ENCODE measurements at regions not wholly inside any gene's neighbourhood (a gene's known extent, or its start where the extent isn't known, plus 50 kb on each side); places are given as distances from the start of the nearest gene placed in this dataset.

DNA sequence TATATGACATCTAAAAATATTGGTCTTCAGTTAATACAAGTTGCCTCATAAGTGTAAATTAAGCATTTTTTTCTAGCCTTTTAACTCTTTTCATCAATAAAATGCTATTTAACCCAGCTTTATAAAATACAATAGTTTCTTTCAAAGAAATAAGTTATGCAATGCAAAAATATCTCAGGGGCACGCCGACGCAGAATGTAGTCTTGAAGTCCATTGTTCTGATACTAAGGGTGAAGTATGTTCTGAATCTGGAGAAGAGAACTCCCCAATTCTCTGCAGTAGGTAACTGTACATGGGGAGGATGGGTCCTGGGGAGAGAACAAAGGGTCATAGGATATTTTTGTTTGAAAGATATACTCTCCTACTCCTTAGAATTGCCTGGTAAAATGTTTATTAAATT lies 256.6 kb upstream of the NDST4 start:
- no peaks in the 10 kb centered on the region for H3K36me3 ChIP-seq (ENCODE audit: control insufficient read depth, insufficient read depth, low read length)
- H3K27me3 ChIP-seq (ENCODE audit: control insufficient read depth, insufficient read depth, low read length): no peaks in the 10 kb centered on the region
- no TSS peak for BruUV-seq (replicated peaks)
- no peaks in the 10 kb centered on the region for H3K9me3 ChIP-seq (ENCODE audit: control insufficient read depth, insufficient read depth, low read depth, low read length)
- H3K4me3 ChIP-seq (ENCODE audit: low read depth in 2 of 2, low read length in 2 of 2): no peak overlapping the region
- H3K27ac ChIP-seq (ENCODE audit: low read length): no peak overlapping the region
- TF ChIP-seq TCF7L2 (IDR thresholded peaks at IDR 0.05; ENCODE audit: low read depth, low read length): no peak
- no peak for TF ChIP-seq REST (IDR thresholded peaks at IDR 0.05; ENCODE audit: insufficient read depth in 1 of 2, low read depth in 2 of 2, low read length in 1 of 2)
- TF ChIP-seq POLR2AphosphoS5 (IDR thresholded peaks at IDR 0.05; ENCODE audit: low read depth, low read length): no peak
- no peak for TF ChIP-seq SIN3A (IDR thresholded peaks at IDR 0.05; ENCODE audit: borderline replicate concordance, insufficient read depth, low read depth, low read length)
- TF ChIP-seq, protein P1, sequence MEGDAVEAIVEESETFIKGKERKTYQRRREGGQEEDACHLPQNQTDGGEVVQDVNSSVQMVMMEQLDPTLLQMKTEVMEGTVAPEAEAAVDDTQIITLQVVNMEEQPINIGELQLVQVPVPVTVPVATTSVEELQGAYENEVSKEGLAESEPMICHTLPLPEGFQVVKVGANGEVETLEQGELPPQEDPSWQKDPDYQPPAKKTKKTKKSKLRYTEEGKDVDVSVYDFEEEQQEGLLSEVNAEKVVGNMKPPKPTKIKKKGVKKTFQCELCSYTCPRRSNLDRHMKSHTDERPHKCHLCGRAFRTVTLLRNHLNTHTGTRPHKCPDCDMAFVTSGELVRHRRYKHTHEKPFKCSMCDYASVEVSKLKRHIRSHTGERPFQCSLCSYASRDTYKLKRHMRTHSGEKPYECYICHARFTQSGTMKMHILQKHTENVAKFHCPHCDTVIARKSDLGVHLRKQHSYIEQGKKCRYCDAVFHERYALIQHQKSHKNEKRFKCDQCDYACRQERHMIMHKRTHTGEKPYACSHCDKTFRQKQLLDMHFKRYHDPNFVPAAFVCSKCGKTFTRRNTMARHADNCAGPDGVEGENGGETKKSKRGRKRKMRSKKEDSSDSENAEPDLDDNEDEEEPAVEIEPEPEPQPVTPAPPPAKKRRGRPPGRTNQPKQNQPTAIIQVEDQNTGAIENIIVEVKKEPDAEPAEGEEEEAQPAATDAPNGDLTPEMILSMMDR (IDR thresholded peaks at IDR 0.05): no peak
- POLR2A ChIA-PET: no interaction called here
- intact Hi-C loops (cut with micrococcal nuclease; ENCODE audit: unreplicated experiment): no loop called here
- no peaks in the 10 kb centered on the region for H3K4me1 ChIP-seq (ENCODE audit: control insufficient read depth, insufficient read depth, low read length)
- DNase-seq (ENCODE audit: low read depth, low spot score) (no peak), ATAC-seq (no peak)
- CTCF ChIA-PET: no interaction called here
- in situ Hi-C loops (cut with HindIII; ENCODE audit: low pct_unique_long_range_greater_than_20kb, low sequenced_read_pairs): no loop called here

DNA sequence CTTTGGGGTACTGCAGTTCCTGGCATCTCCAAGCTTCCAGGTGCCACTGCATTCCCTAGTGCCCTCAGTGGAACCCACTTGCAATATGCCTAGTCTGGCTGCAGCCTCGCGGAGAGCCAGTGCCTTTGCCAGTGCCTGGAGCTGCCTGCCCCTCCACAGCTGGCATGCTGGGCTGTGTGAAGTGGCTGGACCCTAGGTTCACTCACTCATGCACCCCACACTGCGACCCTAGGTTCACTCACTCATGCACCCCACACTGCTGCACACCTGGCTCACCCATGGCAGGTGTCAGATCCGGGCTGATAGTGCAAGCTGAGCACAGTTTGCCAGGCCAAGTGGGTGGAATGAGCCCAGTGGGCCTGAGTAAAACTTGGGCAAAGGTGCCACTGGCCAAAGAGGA lies 253.0 kb upstream of the NDST4 start:
- Histone ChIP-seq H3K4me1 (ENCODE audit: control insufficient read depth, insufficient read depth, low read length) (no peaks in the 10 kb centered on the region), H3K4me3 (ENCODE audit: low read depth in 2 of 2, low read length in 2 of 2) (no peak overlapping the region), H3K27ac (ENCODE audit: low read length) (no peak overlapping the region), H3K27me3 (ENCODE audit: control insufficient read depth, insufficient read depth, low read length) (no peaks in the 10 kb centered on the region), H3K36me3 (ENCODE audit: control insufficient read depth, insufficient read depth, low read length) (no peaks in the 10 kb centered on the region), H3K9me3 (ENCODE audit: control insufficient read depth, insufficient read depth, low read depth, low read length) (no peaks in the 10 kb centered on the region)
- ChIA-PET CTCF (no interaction called here), POLR2A (no interaction called here)
- intact Hi-C loops (cut with micrococcal nuclease; ENCODE audit: unreplicated experiment) (no loop called here), in situ Hi-C loops (cut with HindIII; ENCODE audit: low pct_unique_long_range_greater_than_20kb, low sequenced_read_pairs) (no loop called here)
- no peak for TF ChIP-seq SIN3A (IDR thresholded peaks at IDR 0.05; ENCODE audit: borderline replicate concordance, insufficient read depth, low read depth, low read length)
- TF ChIP-seq REST (IDR thresholded peaks at IDR 0.05; ENCODE audit: insufficient read depth in 1 of 2, low read depth in 2 of 2, low read length in 1 of 2): no peak
- TF ChIP-seq, protein P1 (IDR thresholded peaks at IDR 0.05): no peak
- TF ChIP-seq POLR2AphosphoS5 (IDR thresholded peaks at IDR 0.05; ENCODE audit: low read depth, low read length): no peak
- TF ChIP-seq TCF7L2 (IDR thresholded peaks at IDR 0.05; ENCODE audit: low read depth, low read length): no peak
- no peak for ATAC-seq
- no TSS peak for BruUV-seq (replicated peaks)
- DNase-seq (ENCODE audit: low read depth, low spot score): no peak
